A673 (cell line): ENCODE measurements at regions not wholly inside any gene's neighbourhood (a gene's known extent, or its start where the extent isn't known, plus 50 kb on each side); places are given as distances from the start of the nearest gene placed in this dataset.

Source experiments
- EZH2 ChIP-seq: fragments of 200-600 bp; sonication (generic); IDR thresholded peaks from 2 replicates; pipeline ENCODE4 v1.6.1; 2017; ENCODE audit warnings: borderline replicate concordance, low read depth, mild to moderate bottlenecking, mixed read lengths, antibody characterized with exemption, low read length; ENCODE audit not compliant: poor library complexity, severe bottlenecking
- TF ChIP-seq, protein P1 (sequence below): fragments of 300-800, 200-600 bp; sonication (generic); conservative IDR thresholded peaks from 2 replicates; pipeline ENCODE4 v1.5.1; 2017; ENCODE audit warnings: low read depth, mild to moderate bottlenecking, antibody characterized with exemption, low read length, moderate library complexity, mixed read lengths

DNA sequence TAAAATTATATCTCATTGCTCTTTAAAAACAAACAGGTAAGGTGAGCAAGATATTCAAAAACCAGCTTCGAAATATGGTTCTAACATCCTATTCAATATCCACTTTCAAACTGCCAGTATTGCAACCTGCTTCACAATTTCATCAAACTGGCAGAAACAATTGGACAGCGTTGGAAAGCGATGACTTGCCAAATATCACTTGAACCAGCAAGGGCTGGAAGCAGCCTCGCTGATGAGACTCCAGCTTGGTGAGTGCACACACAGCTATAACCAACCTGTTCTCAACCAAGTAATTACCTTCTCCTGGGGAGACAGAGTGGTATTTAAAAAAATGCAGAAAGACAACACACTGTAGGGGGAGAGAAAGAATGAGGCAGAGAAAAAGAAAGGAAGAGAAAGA, 155.8 kb upstream of the RAI2 start:
- TF ChIP-seq EZH2: no peak
- TF ChIP-seq, protein P1, sequence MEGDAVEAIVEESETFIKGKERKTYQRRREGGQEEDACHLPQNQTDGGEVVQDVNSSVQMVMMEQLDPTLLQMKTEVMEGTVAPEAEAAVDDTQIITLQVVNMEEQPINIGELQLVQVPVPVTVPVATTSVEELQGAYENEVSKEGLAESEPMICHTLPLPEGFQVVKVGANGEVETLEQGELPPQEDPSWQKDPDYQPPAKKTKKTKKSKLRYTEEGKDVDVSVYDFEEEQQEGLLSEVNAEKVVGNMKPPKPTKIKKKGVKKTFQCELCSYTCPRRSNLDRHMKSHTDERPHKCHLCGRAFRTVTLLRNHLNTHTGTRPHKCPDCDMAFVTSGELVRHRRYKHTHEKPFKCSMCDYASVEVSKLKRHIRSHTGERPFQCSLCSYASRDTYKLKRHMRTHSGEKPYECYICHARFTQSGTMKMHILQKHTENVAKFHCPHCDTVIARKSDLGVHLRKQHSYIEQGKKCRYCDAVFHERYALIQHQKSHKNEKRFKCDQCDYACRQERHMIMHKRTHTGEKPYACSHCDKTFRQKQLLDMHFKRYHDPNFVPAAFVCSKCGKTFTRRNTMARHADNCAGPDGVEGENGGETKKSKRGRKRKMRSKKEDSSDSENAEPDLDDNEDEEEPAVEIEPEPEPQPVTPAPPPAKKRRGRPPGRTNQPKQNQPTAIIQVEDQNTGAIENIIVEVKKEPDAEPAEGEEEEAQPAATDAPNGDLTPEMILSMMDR: no peak
